Smooth muscle cell (in vitro differentiated cells): ENCODE measurements at regions not wholly inside any gene's neighbourhood (a gene's known extent, or its start where the extent isn't known, plus 50 kb on each side); places are given as distances from the start of the nearest gene placed in this dataset.
"Not testable (repeated sequence)": the region's sequence is repeated elsewhere in the genome, so short reads cannot be mapped to it uniquely, and the experiment has no call there.

Experiments
- DNase-seq: peaks from one replicate; lab custom pipeline; 2025; ENCODE audit not compliant: unreplicated experiment; lab: John Stamatoyannopoulos, UW
- H2AFZ ChIP-seq: fragments of 200-600 bp; sonication (generic); 2 replicates; pipeline ENCODE4 v1.6.0; 2016; ENCODE audit warnings: antibody characterized with exemption, low read depth, mild to moderate bottlenecking
- H3F3A ChIP-seq: fragments of 200-600 bp; sonication (generic); 2 replicates; pipeline ENCODE4 v1.6.0; 2017; ENCODE audit warnings: antibody characterized with exemption, low read depth
- H3K27ac ChIP-seq: fragments of 200-600 bp; sonication (generic); 2 replicates; pipeline ENCODE4 v1.5.1; 2016; ENCODE audit warnings: low read depth, mild to moderate bottlenecking
- H3K27me3 ChIP-seq: fragments of 200-600 bp; sonication (generic); 2 replicates; pipeline ENCODE4 v1.6.1; 2016; ENCODE audit warnings: low read depth, mild to moderate bottlenecking
- H3K36me3 ChIP-seq: fragments of 200-600 bp; sonication (generic); 2 replicates; pipeline ENCODE4 v1.5.1; 2016; ENCODE audit warnings: low read depth
- H3K4me1 ChIP-seq: fragments of 200-600 bp; sonication (generic); 2 replicates; pipeline ENCODE4 v1.5.1; 2016; ENCODE audit warnings: low read depth
- H3K4me2 ChIP-seq: fragments of 200-600 bp; sonication (generic); 2 replicates; pipeline ENCODE4 v1.6.0; 2016; ENCODE audit warnings: mild to moderate bottlenecking
- H3K4me3 ChIP-seq: fragments of 200-600 bp; sonication (generic); 2 replicates; pipeline ENCODE4 v1.5.1; 2016; ENCODE audit warnings: mild to moderate bottlenecking
- H3K79me2 ChIP-seq: fragments of 200-600 bp; sonication (generic); 2 replicates; pipeline ENCODE4 v1.6.0; 2016; ENCODE audit warnings: low read depth, mild to moderate bottlenecking
- H3K9ac ChIP-seq: fragments of 200-600 bp; sonication (generic); 2 replicates; pipeline ENCODE4 v1.6.0; 2016; ENCODE audit warnings: low read depth
- H3K9me3 ChIP-seq: fragments of 200-600 bp; sonication (generic); replicated peaks from 2 replicates; pipeline ENCODE4 v1.5.1; 2016; ENCODE audit warnings: low read depth
- H4K20me1 ChIP-seq: fragments of 200-600 bp; sonication (generic); 2 replicates; pipeline ENCODE4 v1.6.0; 2016; ENCODE audit warnings: low read depth
- WGBS: methylation state at CpG from one replicate; pipeline ENCODE4 v1.1.7; 2016; ENCODE audit warnings: low lambda C conversion rate; 5-methylcytosine and 5-hydroxymethylcytosine counted together
- TF ChIP-seq, protein P1 (sequence below): fragments of 200-600 bp; sonication (generic); IDR thresholded peaks from 2 replicates; pipeline ENCODE4 v1.5.1; 2017; ENCODE audit warnings: borderline replicate concordance, mild to moderate bottlenecking, antibody characterized with exemption; ENCODE audit not compliant: insufficient read depth, poor library complexity, severe bottlenecking

DNA sequence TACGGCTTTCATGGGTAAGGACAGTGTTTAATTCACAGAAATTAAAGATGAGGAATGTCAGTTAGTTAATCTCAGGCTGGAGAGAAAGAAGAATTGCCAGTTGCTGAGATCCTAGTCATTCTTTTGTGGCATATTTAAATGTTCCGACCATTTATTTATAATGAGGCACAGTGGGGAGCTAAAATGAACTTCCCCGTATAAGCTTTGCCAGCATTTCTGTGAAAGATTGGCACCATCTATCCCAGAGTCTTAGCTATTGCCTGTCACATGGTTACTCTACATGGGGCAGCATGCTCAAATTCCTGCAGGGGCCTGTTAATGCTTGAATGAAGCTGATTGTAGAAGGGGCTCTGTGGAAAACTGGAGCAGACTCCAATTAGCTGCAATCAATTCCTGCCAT is 314.1 kb downstream of the PRELID2 start:
- 87% methylated on average over 3 of the region's 3 CpGs for WGBS
- Histone ChIP-seq H3K4me2 (no peak overlapping the region), H3F3A (no peaks in the 10 kb centered on the region), H3K79me2 (no peaks in the 10 kb centered on the region), H3K9ac (no peak overlapping the region), H2AFZ (no peak overlapping the region), H3K27ac (no peak overlapping the region), H3K9me3 (no peaks in the 10 kb centered on the region), H3K27me3 (no peaks in the 10 kb centered on the region), H3K4me1 (peaks cover 3% of the 10 kb centered on the region), H4K20me1 (no peaks in the 10 kb centered on the region), H3K4me3 (no peak overlapping the region), H3K36me3 (no peaks in the 10 kb centered on the region)
- no peak for DNase-seq
- TF ChIP-seq, protein P1, sequence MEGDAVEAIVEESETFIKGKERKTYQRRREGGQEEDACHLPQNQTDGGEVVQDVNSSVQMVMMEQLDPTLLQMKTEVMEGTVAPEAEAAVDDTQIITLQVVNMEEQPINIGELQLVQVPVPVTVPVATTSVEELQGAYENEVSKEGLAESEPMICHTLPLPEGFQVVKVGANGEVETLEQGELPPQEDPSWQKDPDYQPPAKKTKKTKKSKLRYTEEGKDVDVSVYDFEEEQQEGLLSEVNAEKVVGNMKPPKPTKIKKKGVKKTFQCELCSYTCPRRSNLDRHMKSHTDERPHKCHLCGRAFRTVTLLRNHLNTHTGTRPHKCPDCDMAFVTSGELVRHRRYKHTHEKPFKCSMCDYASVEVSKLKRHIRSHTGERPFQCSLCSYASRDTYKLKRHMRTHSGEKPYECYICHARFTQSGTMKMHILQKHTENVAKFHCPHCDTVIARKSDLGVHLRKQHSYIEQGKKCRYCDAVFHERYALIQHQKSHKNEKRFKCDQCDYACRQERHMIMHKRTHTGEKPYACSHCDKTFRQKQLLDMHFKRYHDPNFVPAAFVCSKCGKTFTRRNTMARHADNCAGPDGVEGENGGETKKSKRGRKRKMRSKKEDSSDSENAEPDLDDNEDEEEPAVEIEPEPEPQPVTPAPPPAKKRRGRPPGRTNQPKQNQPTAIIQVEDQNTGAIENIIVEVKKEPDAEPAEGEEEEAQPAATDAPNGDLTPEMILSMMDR: no peak

DNA sequence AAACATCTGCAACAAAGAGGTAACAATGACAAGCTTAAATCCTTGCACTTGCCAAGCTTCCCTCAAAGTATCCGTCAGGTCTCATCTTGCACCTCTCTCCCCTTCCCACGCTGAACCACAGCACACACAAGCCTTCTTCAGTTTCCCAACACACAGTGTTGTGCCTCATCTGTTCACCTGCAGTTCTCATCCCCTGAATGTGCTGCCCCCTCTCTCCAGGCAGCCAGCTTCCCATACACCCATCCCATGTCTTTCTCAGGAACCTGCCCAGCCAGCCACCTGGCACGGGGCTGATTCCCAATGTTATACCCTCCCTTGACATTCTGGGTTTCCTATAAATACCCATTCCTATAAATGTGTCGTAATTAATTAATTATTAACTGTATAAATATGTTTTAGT is 314.8 kb downstream of the PRELID2 start:
- 85% methylated on average over 4 of the region's 4 CpGs for WGBS
- Histone ChIP-seq H3K27me3 (no peaks in the 10 kb centered on the region), H3K9me3 (no peaks in the 10 kb centered on the region), H3K36me3 (no peaks in the 10 kb centered on the region), H3K79me2 (no peaks in the 10 kb centered on the region), H3K27ac (no peak overlapping the region), H3K4me3 (no peak overlapping the region), H3K4me1 (peaks cover 3% of the 10 kb centered on the region), H4K20me1 (no peaks in the 10 kb centered on the region), H3K4me2 (no peak overlapping the region), H2AFZ (no peak overlapping the region), H3F3A (no peaks in the 10 kb centered on the region), H3K9ac (no peak overlapping the region)
- no peak for DNase-seq
- TF ChIP-seq, protein P1: no peak

DNA sequence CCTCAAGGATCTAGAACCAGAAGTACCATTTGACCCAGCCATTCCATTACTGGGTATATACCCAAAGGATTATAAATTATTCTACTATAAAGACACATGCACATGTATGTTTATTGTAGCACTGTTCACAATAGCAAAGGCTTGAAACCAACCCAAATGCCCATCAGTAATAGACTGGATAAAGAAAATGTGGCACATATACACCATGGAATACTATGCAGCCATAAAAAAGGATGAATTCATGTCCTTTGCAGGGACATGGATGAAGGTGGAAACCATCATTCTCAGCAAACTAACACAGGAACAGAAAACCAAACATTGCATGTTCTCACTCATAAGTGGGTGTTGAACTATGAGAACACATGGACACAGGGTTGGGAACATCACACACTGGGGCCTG is 317.6 kb downstream of the PRELID2 start:
- not testable (repeated sequence) for DNase-seq, H3F3A ChIP-seq, H3K4me2 ChIP-seq, H3K4me3 ChIP-seq, H3K36me3 ChIP-seq, H4K20me1 ChIP-seq, H3K79me2 ChIP-seq, H2AFZ ChIP-seq, H3K4me1 ChIP-seq, H3K9me3 ChIP-seq, H3K27me3 ChIP-seq, H3K27ac ChIP-seq, H3K9ac ChIP-seq

- TF ChIP-seq, protein P1: no peak
- H3K36me3 ChIP-seq: no peaks in the 10 kb centered on the region
- no peak overlapping the region for H3K27ac ChIP-seq
- no peaks in the 10 kb centered on the region for H3F3A ChIP-seq
- H3K9me3 ChIP-seq: no peaks in the 10 kb centered on the region
- no peaks in the 10 kb centered on the region for H3K27me3 ChIP-seq
- H3K4me1 ChIP-seq: no peaks in the 10 kb centered on the region
- H3K4me2 ChIP-seq: no peak overlapping the region
- H3K9ac ChIP-seq: no peak overlapping the region
- H4K20me1 ChIP-seq: no peaks in the 10 kb centered on the region
- no peak overlapping the region for H2AFZ ChIP-seq
- no peak for DNase-seq
- no peaks in the 10 kb centered on the region for H3K79me2 ChIP-seq
- no peak overlapping the region for H3K4me3 ChIP-seq
- 86% methylated on average over 3 of the region's 3 CpGs for WGBS
Measured at GRCh38 chr5:145511351-145511750, 323.8 kb downstream of the PRELID2 start.
